HL-60 (cell line): ENCODE measurements at regions not wholly inside any gene's neighbourhood (a gene's known extent, or its start where the extent isn't known, plus 50 kb on each side); places are given as distances from the start of the nearest gene placed in this dataset.

Source experiments
- CTCF ChIP-seq: IDR thresholded peaks from one replicate; pipeline ENCODE4 v1.5.1; 2011; ENCODE audit warnings: low read length, control low read depth, inconsistent platforms; ENCODE audit not compliant: insufficient read depth
- POLR2AphosphoS5 ChIP-seq: IDR thresholded peaks from 2 replicates; pipeline ENCODE4 v1.6.1; 2012; ENCODE audit warnings: low read depth
- REST ChIP-seq: IDR thresholded peaks from 2 replicates; pipeline ENCODE4 v1.6.1; 2012; ENCODE audit warnings: low read depth; ENCODE audit not compliant: insufficient replicate concordance

- no peak for TF ChIP-seq REST
- no peak for TF ChIP-seq CTCF
- TF ChIP-seq POLR2AphosphoS5 = no peak
Observed at GRCh38 chr2:217683106-217683870, 319.5 kb downstream of the TNS1 start.
